Fibroblast of lung (primary cell): ENCODE measurements at regions not wholly inside any gene's neighbourhood (a gene's known extent, or its start where the extent isn't known, plus 50 kb on each side); places are given as distances from the start of the nearest gene placed in this dataset.

Source experiments
- DNase-seq, 2 donors: peaks; one replicate each; pipeline versions ENCODE4 v3.0.0 to v3.0.0-alpha.2; 2010; ENCODE audit warnings: low read depth in 2 of 2
- H2AFZ ChIP-seq: 2 replicates; pipeline ENCODE4 v1.5.1; 2012; ENCODE audit warnings: low read length, control low read depth, inconsistent platforms
- H3K27ac ChIP-seq: 2 replicates; pipeline ENCODE4 v1.5.1; 2011; ENCODE audit warnings: low read length, control low read depth; ENCODE audit not compliant: insufficient read depth
- H3K27me3 ChIP-seq: 2 replicates; pipeline ENCODE4 v1.5.1; 2011; ENCODE audit warnings: mild to moderate bottlenecking, low read length; ENCODE audit not compliant: control insufficient read depth, insufficient read depth
- H3K36me3 ChIP-seq: 2 replicates; pipeline ENCODE4 v1.5.1; 2011; ENCODE audit warnings: low read length; ENCODE audit not compliant: control insufficient read depth, insufficient read depth
- H3K4me1 ChIP-seq: 2 replicates; pipeline ENCODE4 v1.5.1; 2011; ENCODE audit warnings: low read length; ENCODE audit not compliant: control insufficient read depth, insufficient read depth; ENCODE audit errors: extremely low read depth
- H3K4me2 ChIP-seq: 2 replicates; pipeline ENCODE4 v1.5.1; 2011; ENCODE audit warnings: low read length, control low read depth; ENCODE audit not compliant: insufficient read depth; ENCODE audit errors: extremely low read depth
- H3K4me3 ChIP-seq, 4 experiments: fragments of 200-600 bp in 1 of 4; sonication (generic) in 1 of 4; replicated peaks in 1 of 4; 2 replicates each; pipeline ENCODE4 v1.5.1; 2011 to 2016; ENCODE audit warnings: low read length in 4 of 4, low read depth in 3 of 4, mild to moderate bottlenecking in 3 of 4, control low read depth in 2 of 4, inconsistent platforms in 1 of 4, mixed read lengths in 1 of 4; ENCODE audit not compliant: insufficient read depth in 1 of 4; ENCODE audit errors: control extremely low read depth in 1 of 4
- H3K79me2 ChIP-seq: 2 replicates; pipeline ENCODE4 v1.5.1; 2012; ENCODE audit warnings: mild to moderate bottlenecking, low read length, inconsistent platforms; ENCODE audit not compliant: control insufficient read depth, insufficient read depth
- H3K9ac ChIP-seq: 2 replicates; pipeline ENCODE4 v1.5.1; 2011; ENCODE audit warnings: mild to moderate bottlenecking, low read length, control low read depth; ENCODE audit not compliant: insufficient read depth
- H3K9me3 ChIP-seq: 2 replicates; pipeline ENCODE4 v1.5.1; 2012; ENCODE audit warnings: low read depth, low read length; ENCODE audit not compliant: control insufficient read depth, insufficient read depth
- H4K20me1 ChIP-seq: 2 replicates; pipeline ENCODE4 v1.5.1; 2011; ENCODE audit warnings: low read length; ENCODE audit not compliant: control insufficient read depth, insufficient read depth; ENCODE audit errors: extremely low read depth
- CTCF ChIP-seq, 2 donors: IDR thresholded peaks in 1 of 2; conservative IDR thresholded peaks in 1 of 2; 1 replicate in 1 of 2; 2 replicates in 1 of 2; pipeline ENCODE4 v1.5.1; 2011 to 2012; ENCODE audit warnings: low read length in 2 of 2, control low read depth in 1 of 2, inconsistent platforms in 1 of 2, low read depth in 1 of 2, mild to moderate bottlenecking in 1 of 2
- EZH2 ChIP-seq: IDR thresholded peaks from 2 replicates; pipeline ENCODE4 v1.5.1; 2012; ENCODE audit warnings: low read length, control low read depth, mild to moderate bottlenecking; ENCODE audit errors: missing control alignments

DNA sequence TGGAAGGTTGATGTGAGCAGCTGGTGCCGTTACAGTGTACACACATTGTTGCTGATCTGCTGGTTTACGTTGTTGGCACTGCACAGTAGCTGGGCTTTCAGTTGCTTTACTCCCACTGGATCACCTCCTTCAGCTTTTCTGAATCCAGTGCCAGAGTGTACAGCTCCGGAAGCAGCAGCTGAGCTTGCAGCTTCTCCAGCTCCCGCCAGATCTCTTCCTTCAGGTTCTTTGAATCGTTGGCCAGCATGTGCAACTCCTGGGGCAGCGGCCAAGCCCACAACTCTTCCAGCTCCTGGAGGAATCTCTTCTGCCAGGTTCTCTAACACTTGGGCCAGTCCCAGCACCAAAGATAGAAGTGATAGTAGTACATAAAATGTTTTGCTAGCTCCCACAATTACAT is 149.7 kb upstream of the RRP15 start:
- Histone ChIP-seq H3K9me3 (no peaks in the 10 kb centered on the region), H2AFZ (no peak overlapping the region), H3K9ac (no peak overlapping the region), H3K79me2 (no peaks in the 10 kb centered on the region), H3K4me3 (no peak overlapping the region), H3K4me1 (no peaks in the 10 kb centered on the region), H3K4me2 (no peak overlapping the region), H3K36me3 (no peaks in the 10 kb centered on the region), H3K27ac (no peak overlapping the region), H4K20me1 (no peaks in the 10 kb centered on the region), H3K27me3 (no peaks in the 10 kb centered on the region)
- DNase-seq: no peak
- TF ChIP-seq CTCF (conservative IDR thresholded peaks at IDR 0.05 in 1 of 2, IDR thresholded peaks at IDR 0.05 in 1 of 2; ENCODE audit: low read depth in 1 of 2, low read length in 2 of 2) (no peak), EZH2 (no peak)

DNA sequence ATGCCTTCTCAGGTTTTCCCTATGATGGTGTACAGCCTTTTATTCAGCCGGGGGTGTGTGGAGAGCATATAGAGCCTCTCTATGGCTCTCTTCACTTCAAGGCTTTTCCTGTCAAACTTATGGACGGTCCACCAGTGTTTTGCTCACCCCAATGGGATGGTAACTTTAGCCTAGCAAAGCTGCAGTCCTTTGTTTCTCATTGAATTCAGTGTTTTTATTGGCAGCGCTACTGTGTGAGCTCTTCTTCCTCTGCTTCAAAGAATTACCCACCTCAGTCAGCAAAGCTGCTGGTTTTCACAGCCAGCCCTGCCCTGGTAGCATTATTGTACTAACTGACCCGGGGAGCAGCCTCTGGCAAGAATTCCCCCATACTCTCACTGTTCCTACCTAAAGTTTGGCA is 145.3 kb upstream of the RRP15 start:
- no peaks in the 10 kb centered on the region for H3K9me3 ChIP-seq

DNA sequence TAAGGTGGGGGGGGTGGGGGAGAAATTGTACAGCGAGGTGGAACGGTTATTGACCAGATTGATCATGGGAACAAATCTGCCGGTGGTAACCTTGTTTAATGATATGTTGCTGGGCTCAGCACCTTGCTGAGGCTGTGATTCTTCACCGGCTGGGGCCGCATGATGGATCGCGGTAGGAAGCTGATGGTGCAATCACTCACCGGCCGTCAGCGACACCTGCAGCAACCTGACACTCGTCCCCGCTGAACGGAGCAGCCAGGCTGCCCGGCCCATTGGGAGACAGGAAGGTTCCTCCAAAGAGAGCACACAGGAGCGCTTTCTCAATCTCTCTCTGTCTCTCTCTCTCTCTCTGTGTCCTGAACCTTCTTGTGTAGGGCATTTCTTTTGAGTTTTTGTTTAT is 128.5 kb upstream of the RRP15 start:
- Histone ChIP-seq H3K36me3 (no peaks in the 10 kb centered on the region), H3K27me3 (peaks cover 4% of the 10 kb centered on the region), H3K79me2 (no peaks in the 10 kb centered on the region), H3K9ac (no peak overlapping the region), H3K4me2 (no peak overlapping the region), H2AFZ (no peak overlapping the region), H3K4me1 (no peaks in the 10 kb centered on the region), H3K9me3 (no peaks in the 10 kb centered on the region), H3K27ac (no peak overlapping the region), H3K4me3 (no peak overlapping the region), H4K20me1 (no peaks in the 10 kb centered on the region)
- TF ChIP-seq CTCF (conservative IDR thresholded peaks at IDR 0.05 in 1 of 2, IDR thresholded peaks at IDR 0.05 in 1 of 2; ENCODE audit: low read depth in 1 of 2, low read length in 2 of 2) (no peak), EZH2 (no peak)
- no peak for DNase-seq

More for the DNA sequence above, 145.3 kb upstream of the RRP15 start:
- TF ChIP-seq CTCF (conservative IDR thresholded peaks at IDR 0.05 in 1 of 2, IDR thresholded peaks at IDR 0.05 in 1 of 2; ENCODE audit: low read depth in 1 of 2, low read length in 2 of 2) (no peak), EZH2 (no peak)
- Histone ChIP-seq H2AFZ (no peak overlapping the region), H3K27me3 (no peaks in the 10 kb centered on the region), H3K36me3 (no peaks in the 10 kb centered on the region), H3K4me2 (no peak overlapping the region), H3K79me2 (no peaks in the 10 kb centered on the region), H3K4me1 (no peaks in the 10 kb centered on the region), H3K9ac (no peak overlapping the region), H3K27ac (no peak overlapping the region), H3K4me3 (no peak overlapping the region), H4K20me1 (no peaks in the 10 kb centered on the region)
- no peak for DNase-seq
